Heart left ventricle (tissue), 16 donors: ENCODE measurements at regions not wholly inside any gene's neighbourhood (a gene's known extent, or its start where the extent isn't known, plus 50 kb on each side); places are given as distances from the start of the nearest gene placed in this dataset.
"Not testable (repeated sequence)": the region's sequence is repeated elsewhere in the genome, so short reads cannot be mapped to it uniquely, and the experiment has no call there.

Source experiments
- ATAC-seq, 4 donors: fragments of 200-7000 bp; cut with Tn5 transposase; one replicate each; pipeline ENCODE4 v1.9.1; 2020 to 2022; ENCODE audit warnings: moderate library complexity in 4 of 4, mild to moderate bottlenecking in 3 of 4, moderate number of reproducible peaks in 1 of 4
- DNase-seq, 5 donors: peaks; one replicate each; pipeline ENCODE4 v3.0.0-alpha.2; 2020
- H3K27ac ChIP-seq, 12 donors: fragments of 200-600 bp; sonication (generic) in 4 of 12; one replicate each; pipeline versions ENCODE4 v1.5.0 to v1.8.0; 2016 to 2022; ENCODE audit warnings: mild to moderate bottlenecking in 2 of 12
- H3K27me3 ChIP-seq, 9 donors: fragments of 200-600 bp; sonication (generic) in 2 of 9; one replicate each; pipeline versions ENCODE4 v1.5.1 to v1.8.0; 2016 to 2022; ENCODE audit warnings: mild to moderate bottlenecking in 3 of 9
- H3K36me3 ChIP-seq, 9 donors: fragments of 200-600 bp; sonication (generic) in 2 of 9; one replicate each; pipeline versions ENCODE4 v1.5.0 to v1.8.0; 2018 to 2022; ENCODE audit warnings: mild to moderate bottlenecking in 2 of 9
- H3K4me1 ChIP-seq, 12 donors: fragments of 200-600 bp; sonication (generic) in 4 of 12; one replicate each; pipeline versions ENCODE4 v1.5.0 to v1.8.0; 2016 to 2022; ENCODE audit warnings: mild to moderate bottlenecking in 3 of 12
- H3K4me3 ChIP-seq, 12 donors: fragments of 200-600 bp; sonication (generic) in 4 of 12; one replicate each; pipeline versions ENCODE4 v1.5.0 to v1.8.0; 2017 to 2022; ENCODE audit warnings: mild to moderate bottlenecking in 9 of 12, moderate library complexity in 4 of 12
- H3K9me3 ChIP-seq, 12 donors: fragments of 200-600 bp; sonication (generic) in 4 of 12; one replicate each; pipeline versions ENCODE4 v1.5.0 to v1.8.0; 2016 to 2022; ENCODE audit warnings: mild to moderate bottlenecking in 1 of 12
- CTCF ChIP-seq, 12 donors: fragments of 200-600 bp; sonication (generic) in 4 of 12; IDR thresholded peaks; one replicate each; pipeline versions ENCODE4 v1.5.0 to v1.8.0; 2018 to 2022; ENCODE audit warnings: antibody characterized with exemption in 12 of 12, mild to moderate bottlenecking in 5 of 12
- POLR2A ChIP-seq, 2 donors: fragments of 450-650 bp; IDR thresholded peaks; one replicate each; pipeline ENCODE4 v1.6.1; 2017; ENCODE audit warnings: antibody characterized with exemption in 2 of 2, mild to moderate bottlenecking in 2 of 2, moderate library complexity in 2 of 2
- WGBS, 4 donors: extraction: QIAGEN DNeasy Blood & Tissue Kit in 2 of 4; methylation state at CpG; one replicate each; pipeline versions ENCODE4 v1.1.5 to v1.1.7; 2013 to 2018; 5-methylcytosine and 5-hydroxymethylcytosine counted together
- intact Hi-C, 10 donors: fragments of 100-400 bp; cut with DNase I; formaldehyde crosslinking; loops; one replicate each; pipeline versions ENCODE4 v1.11.1 to v1.14.2; 2022
- donor health status: ischemic (EF 13 %, LVEDD 7.1; RV severe dilation, severe dysfunction).
- donor health status: healthy with polysubstance abuse.
- donor health status: DM: no; HTN: yes; CAD: no.
- donor health status: DM: no; HTN: no; CAD: no.
- donor health status: ischemic (EF 25% LVEDD 6.9; RV normal size, moderate dysfunction).
- donor health status: ischemic (EF 25% LVEDD 5.7; RV mildly dilated, moderate dysfunction).
- donor health status: healthy.
- donor health status: DM: yes; HTN: yes; CAD: no.
- donor health status: ischemic (EF 35%, LVEDD 5.7; RV mildly dilated, moderate dysfunction).
- donor health status: nonischemic (EF 11% LVEDD 7.7; RV severe dilation, severe dysfunction).
- donor health status: DM: yes; HTN: yes; CAD: no.
- donor health status: PGD.
- donor health status: ischemic (EF 29% LVEDD 5.4; RV normal size, mild dysfunction).
- donor health status: nonischemic (EF 23%, LVEDD 6.1; RV moderate dilation, normal function).

- Histone ChIP-seq H3K4me3 (no peak overlapping the region), H3K9me3 (peaks cover 0 to 12% (median 0%) of the 10 kb centered on the region in 12 donors), H3K27me3 (no peaks in the 10 kb centered on the region), H3K4me1 (peaks cover 0 to 28% (median 6%) of the 10 kb centered on the region in 12 donors), H3K36me3 (no peaks in the 10 kb centered on the region), H3K27ac (no peak overlapping the region)
- DNase-seq, result no peak
- no peak for TF ChIP-seq POLR2A (IDR thresholded peaks at IDR 0.05)
- no peak for TF ChIP-seq CTCF (IDR thresholded peaks at IDR 0.05)
- ATAC-seq, result no peak
- intact Hi-C loops, result loop anchor here in 1 of 10 donors (10.0 kb wide), 1 partner anchor 68 kb away; no protein-coding TSS in a partner anchor
- 73 to 88% (median 81%) methylated on average over 6 of the region's 6 CpGs for WGBS, 4 donors
Measured at GRCh38 chr15:58362262-58362922, 69.4 kb upstream of the LIPC start.

DNA sequence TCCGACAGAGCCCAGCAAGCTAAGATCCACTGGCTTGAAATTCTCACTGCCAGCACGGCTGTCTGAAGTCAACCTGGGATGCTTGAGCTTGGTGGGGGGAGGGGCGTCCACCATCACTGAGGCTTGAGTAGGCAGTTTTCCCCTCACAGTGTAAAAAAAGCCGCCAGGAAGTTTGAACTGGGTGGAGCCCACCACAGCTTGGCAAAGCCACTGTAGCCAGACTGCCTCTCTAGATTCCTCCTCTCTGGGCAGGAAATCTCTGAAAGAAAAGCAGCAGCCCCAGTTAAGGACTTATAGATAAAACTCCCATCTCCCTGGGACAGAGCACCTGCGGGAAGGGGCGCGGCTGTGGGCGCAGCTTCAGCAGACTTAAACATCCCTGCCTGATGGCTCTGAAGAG is 68.7 kb upstream of the LIPC start:
- not testable (repeated sequence) for H3K4me3 ChIP-seq, ATAC-seq, H3K36me3 ChIP-seq, H3K27me3 ChIP-seq
- peak overlapping the region in 1 of 12 donors; percentile 19 for H3K27ac ChIP-seq
- WGBS, 4 donors, result 53 to 67% (median 63%) methylated on average over 6 to 8 of the region's 8 CpGs
- DNase-seq, result peak in 4 of 5 donors; percentile 34 to 45 (median 44)
- intact Hi-C loops, result loop anchor here in 1 of 10 donors (10.0 kb wide), 1 partner anchor 68 kb away; no protein-coding TSS in a partner anchor
- H3K4me1 ChIP-seq, result peaks cover 0 to 26% (median 6%) of the 10 kb centered on the region in 12 donors
- H3K9me3 ChIP-seq, result peaks cover 0 to 12% (median 0%) of the 10 kb centered on the region in 12 donors

DNA sequence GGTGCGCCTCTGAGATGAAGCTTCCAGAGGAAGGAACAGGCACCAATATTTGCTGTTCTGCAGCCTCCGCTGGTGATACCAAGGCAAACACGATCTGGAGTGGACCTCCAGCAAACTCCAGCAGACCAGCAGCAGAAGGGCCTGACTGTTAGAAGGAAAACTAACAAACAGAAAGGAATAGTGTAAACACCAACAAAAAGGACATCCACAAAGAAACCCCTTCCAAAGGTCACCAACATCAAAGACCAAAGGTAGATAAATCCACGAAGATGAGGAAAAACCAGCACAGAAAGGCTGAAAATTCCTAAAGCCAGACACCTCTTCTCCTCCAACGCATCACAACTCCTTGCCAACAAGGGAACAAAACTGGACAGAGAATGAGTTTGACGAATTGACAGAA is 68.1 kb upstream of the LIPC start:
- intact Hi-C loops, result loop anchor here in 1 of 10 donors (10.0 kb wide), 1 partner anchor 69 kb away; no protein-coding TSS in a partner anchor
- peaks cover 0 to 12% (median 0%) of the 10 kb centered on the region in 12 donors for H3K9me3 ChIP-seq
- not testable (repeated sequence) for ATAC-seq, H3K4me3 ChIP-seq, H3K27me3 ChIP-seq, DNase-seq, H3K36me3 ChIP-seq
- H3K27ac ChIP-seq, result peak overlapping the region in 1 of 12 donors; percentile 19
- peaks cover 0 to 26% (median 6%) of the 10 kb centered on the region in 12 donors for H3K4me1 ChIP-seq
- WGBS, 4 donors, result 93 to 96% (median 95%) methylated on average over 6 of the region's 6 CpGs

- intact Hi-C loops, result loop anchor here in 1 of 10 donors (10.0 kb wide), 1 partner anchor 70 kb away; no protein-coding TSS in a partner anchor
- DNase-seq, H3K27ac ChIP-seq, H3K27me3 ChIP-seq, H3K36me3 ChIP-seq, H3K4me3 ChIP-seq, ATAC-seq: not testable (repeated sequence)
- WGBS, 4 donors, result 83 to 93% (median 89%) methylated on average over 1 of the region's 1 CpG
- Histone ChIP-seq H3K4me1 (peaks cover 0 to 31% (median 6%) of the 10 kb centered on the region in 12 donors), H3K9me3 (peaks cover 0 to 12% (median 0%) of the 10 kb centered on the region in 12 donors)
Measured at GRCh38 chr15:58365098-58365497, 66.7 kb upstream of the LIPC start.

- Histone ChIP-seq H3K4me3 (no peak overlapping the region), H3K27ac (no peak overlapping the region), H3K9me3 (peaks cover 0 to 20% (median 0%) of the 10 kb centered on the region in 12 donors), H3K4me1 (peaks cover 0 to 5% (median 0%) of the 10 kb centered on the region in 12 donors), H3K36me3 (no peaks in the 10 kb centered on the region), H3K27me3 (no peaks in the 10 kb centered on the region)
- no peak for TF ChIP-seq CTCF (IDR thresholded peaks at IDR 0.05)
- no peak for TF ChIP-seq POLR2A (IDR thresholded peaks at IDR 0.05)
- no peak for ATAC-seq
- DNase-seq, result no peak
- 57 to 72% (median 62%) methylated on average over 5 of the region's 5 CpGs for WGBS, 4 donors
- intact Hi-C loops, result loop anchor here in 1 of 10 donors (10.0 kb wide), 1 partner anchor 74 kb away; no protein-coding TSS in a partner anchor
Measured at GRCh38 chr15:58369261-58369701, 62.5 kb upstream of the LIPC start.
